ENCODE measurements at regions not wholly inside any gene's neighbourhood (a gene's known extent, or its start where the extent isn't known, plus 50 kb on each side); places are given as distances from the start of the nearest gene placed in this dataset.

- no peak overlapping the region for H3K4me3 ChIP-seq (ENCODE audit: low read depth, low read length)
- no peaks in the 10 kb centered on the region for H3K27me3 ChIP-seq (replicated peaks)
- no peak for TF ChIP-seq CTCF (IDR thresholded peaks at IDR 0.05; ENCODE audit: low read depth, low read length, missing control alignments)
- in situ Hi-C loops (cut with HindIII; ENCODE audit: low pct_ligation_motif_present, low sequenced_read_pairs) = no loop called here
- no peak overlapping the region for H3K27ac ChIP-seq
- DNase-seq = no peak
- no peaks in the 10 kb centered on the region for H3K36me3 ChIP-seq (replicated peaks)
Observed at GRCh38 chr9:95370064-95370463, 52.6 kb upstream of the FANCC start.

GRCh38 chr9:95368377-95369160 is 51.1 kb upstream of the FANCC start:
- Histone ChIP-seq H3K27ac (no peak overlapping the region), H3K27me3 (replicated peaks) (peaks cover 2% of the 10 kb centered on the region), H3K4me3 (ENCODE audit: low read depth, low read length) (no peak overlapping the region), H3K36me3 (replicated peaks) (no peaks in the 10 kb centered on the region)
- no peak for DNase-seq
- in situ Hi-C loops (cut with HindIII; ENCODE audit: low pct_ligation_motif_present, low sequenced_read_pairs) = no loop called here
- no peak for TF ChIP-seq CTCF (IDR thresholded peaks at IDR 0.05; ENCODE audit: low read depth, low read length, missing control alignments)

All from brain microvascular endothelial cell (primary cell).